ENCODE measurements at regions not wholly inside any gene's neighbourhood (a gene's known extent, or its start where the extent isn't known, plus 50 kb on each side); places are given as distances from the start of the nearest gene placed in this dataset.

GRCh38 chr5:106376522-106376921 lies 1294.2 kb downstream of the EFNA5 start:
- TF ChIP-seq MXI1 (IDR thresholded peaks at IDR 0.05; ENCODE audit: low read depth, low read length) (no peak), ZBTB33 (IDR thresholded peaks at IDR 0.05; ENCODE audit: borderline replicate concordance, low read depth) (no peak), CTCF (IDR thresholded peaks at IDR 0.05) (no peak), USF1 (IDR thresholded peaks at IDR 0.05; ENCODE audit: borderline replicate concordance, low read depth) (no peak), POLR2AphosphoS5 (IDR thresholded peaks at IDR 0.05; ENCODE audit: low read depth, low read length) (peak; percentile 76; the same call in 1 of the 2 replicates), EP300 (IDR thresholded peaks at IDR 0.05; ENCODE audit: borderline replicate concordance in 1 of 2, low read depth in 1 of 2, low read length in 1 of 2) (peak in 1 of 2 experiments; percentile 91; a peak in 2 of 4 replicates), TAF1 (IDR thresholded peaks at IDR 0.05; ENCODE audit: borderline replicate concordance, low read depth, low read length) (no peak), ELF1 (IDR thresholded peaks at IDR 0.05) (no peak), SMC3 (IDR thresholded peaks at IDR 0.05; ENCODE audit: low read depth, low read length) (no peak), RAD21 (IDR thresholded peaks at IDR 0.05; ENCODE audit: low read length) (no peak)
